HEK293 (cell line): ENCODE measurements at regions not wholly inside any gene's neighbourhood (a gene's known extent, or its start where the extent isn't known, plus 50 kb on each side); places are given as distances from the start of the nearest gene placed in this dataset.

ENCODE experiments used
- CTCF ChIA-PET: fragments of 350-600 bp; formaldehyde crosslinking; extraction: SDS; loops from one replicate; lab custom pipeline; 2021; ENCODE audit warnings: antibody characterized with exemption; lab: Yijun Ruan, JAX
- POLR2A ChIA-PET: fragments of 300-600 bp; formaldehyde crosslinking; extraction: SDS; loops from one replicate; lab custom pipeline; 2020; ENCODE audit warnings: antibody characterized with exemption, inconsistent platforms; lab: Yijun Ruan, JAX
- H3K27ac ChIP-seq: fragments of 200-500 bp; sonication (Bioruptor generic); 2 replicates; pipeline ENCODE4 v1.5.1; 2014; ENCODE audit warnings: low read depth, low read length, control low read depth, inconsistent platforms; ENCODE audit errors: extremely low read depth
- H3K36me3 ChIP-seq, 2 experiments: fragments of 200-500 bp in 1 of 2; sonication (Bioruptor generic) in 1 of 2; 1 replicate in 1 of 2; 2 replicates in 1 of 2; pipeline ENCODE4 v1.5.1; 2014 to 2017; ENCODE audit warnings: inconsistent platforms in 2 of 2, low read length in 2 of 2; ENCODE audit not compliant: control insufficient read depth in 2 of 2, insufficient read depth in 1 of 2
- H3K4me1 ChIP-seq: fragments of 200-500 bp; sonication (Bioruptor generic); 2 replicates; pipeline ENCODE4 v1.5.1; 2014; ENCODE audit warnings: mild to moderate bottlenecking, low read length, inconsistent platforms; ENCODE audit not compliant: control insufficient read depth, insufficient read depth
- H3K4me3 ChIP-seq: 2 replicates; pipeline ENCODE4 v1.5.1; 2011; ENCODE audit warnings: low read depth, mild to moderate bottlenecking, control low read depth, low read length, moderate library complexity
- H3K9me3 ChIP-seq: fragments of 200-500 bp; sonication (Bioruptor generic); 2 replicates; pipeline ENCODE4 v1.5.1; 2014; ENCODE audit warnings: low read depth, low read length, inconsistent platforms; ENCODE audit not compliant: control insufficient read depth, insufficient read depth
- HOXA7 ChIP-seq: sonication (generic); formaldehyde crosslinking; IDR thresholded peaks from 2 replicates; pipeline ENCODE4 v1.8.1; 2022; ENCODE audit warnings: missing genetic modification reagents, borderline replicate concordance
- OVOL3 ChIP-seq: fragments of 450-650 bp; formaldehyde crosslinking; IDR thresholded peaks from 2 replicates; pipeline ENCODE4 v1.5.1; 2016; ENCODE audit warnings: missing biosample characterization, missing genetic modification characterization
- SP3 ChIP-seq: fragments of 450-650 bp; formaldehyde crosslinking; IDR thresholded peaks from 2 replicates; pipeline ENCODE4 v1.5.1; 2016; ENCODE audit warnings: missing biosample characterization, missing genetic modification characterization
- ZEB2 ChIP-seq: fragments of 450-650 bp; formaldehyde crosslinking; IDR thresholded peaks from 2 replicates; pipeline ENCODE4 v1.5.1; 2016; ENCODE audit warnings: missing biosample characterization, missing genetic modification characterization
- ZFHX2 ChIP-seq: fragments of 450-650 bp; formaldehyde crosslinking; conservative IDR thresholded peaks from 2 replicates; pipeline ENCODE4 v1.5.1; 2016; ENCODE audit warnings: missing biosample characterization, missing genetic modification characterization
- ZIC2 ChIP-seq: fragments of 450-650 bp; formaldehyde crosslinking; IDR thresholded peaks from 2 replicates; pipeline ENCODE4 v1.5.1; 2016; ENCODE audit warnings: missing biosample characterization, missing genetic modification characterization
- ZNF140 ChIP-seq: fragments of 450-650 bp; formaldehyde crosslinking; IDR thresholded peaks from 2 replicates; pipeline ENCODE4 v1.5.1; 2016; ENCODE audit warnings: missing biosample characterization, missing genetic modification characterization
- ZNF169 ChIP-seq: fragments of 450-650 bp; formaldehyde crosslinking; IDR thresholded peaks from 2 replicates; pipeline ENCODE4 v1.5.1; 2016; ENCODE audit warnings: missing biosample characterization, missing genetic modification characterization
- ZNF24 ChIP-seq: fragments of 450-650 bp; formaldehyde crosslinking; IDR thresholded peaks from 2 replicates; pipeline ENCODE4 v1.5.1; 2016; ENCODE audit warnings: missing biosample characterization, missing genetic modification characterization
- ZNF292 ChIP-seq: fragments of 450-650 bp; formaldehyde crosslinking; IDR thresholded peaks from 2 replicates; pipeline ENCODE4 v1.5.1; 2016; ENCODE audit warnings: low read depth, missing biosample characterization, missing genetic modification characterization, borderline replicate concordance
- ZNF37A ChIP-seq: fragments of 450-650 bp; IDR thresholded peaks from 2 replicates; pipeline ENCODE4 v1.5.1; 2018; ENCODE audit warnings: missing biosample characterization, missing genetic modification characterization
- ZNF416 ChIP-seq: fragments of 450-650 bp; formaldehyde crosslinking; IDR thresholded peaks from 2 replicates; pipeline ENCODE4 v1.5.1; 2016; ENCODE audit warnings: missing biosample characterization, missing genetic modification characterization
- ZNF423 ChIP-seq: fragments of 450-650 bp; formaldehyde crosslinking; IDR thresholded peaks from 2 replicates; pipeline ENCODE4 v1.5.1; 2016; ENCODE audit warnings: missing biosample characterization, missing genetic modification characterization
- ZNF624 ChIP-seq: fragments of 450-650 bp; formaldehyde crosslinking; IDR thresholded peaks from 2 replicates; pipeline ENCODE4 v1.5.1; 2017; ENCODE audit warnings: missing biosample characterization, missing genetic modification characterization
- ZNF670 ChIP-seq: fragments of 450-650 bp; formaldehyde crosslinking; IDR thresholded peaks from 2 replicates; pipeline ENCODE4 v1.5.1; 2016; ENCODE audit warnings: missing biosample characterization, missing genetic modification characterization, low read depth
- ZNF768 ChIP-seq: fragments of 450-650 bp; formaldehyde crosslinking; IDR thresholded peaks from 2 replicates; pipeline ENCODE4 v1.5.1; 2018; ENCODE audit warnings: missing biosample characterization, mild to moderate bottlenecking, missing genetic modification characterization
- TF ChIP-seq, protein P1 (sequence below): fragments of 450-650 bp; formaldehyde crosslinking; conservative IDR thresholded peaks from 2 replicates; pipeline ENCODE4 v1.5.1; 2016; ENCODE audit warnings: low read depth, missing biosample characterization, missing genetic modification characterization
- TF ChIP-seq, protein P2 (sequence below): fragments of 450-650 bp; formaldehyde crosslinking; IDR thresholded peaks from 2 replicates; pipeline ENCODE4 v1.5.1; 2016; ENCODE audit warnings: missing biosample characterization, missing genetic modification characterization
- TF ChIP-seq, protein P3 (sequence below): fragments of 450-650 bp; formaldehyde crosslinking; optimal IDR thresholded peaks from 2 replicates; pipeline ENCODE3; 2016; ENCODE audit warnings: missing biosample characterization, mild to moderate bottlenecking, missing genetic modification characterization
- TF ChIP-seq, protein P4 (sequence below): fragments of 450-650 bp; formaldehyde crosslinking; IDR thresholded peaks from 2 replicates; pipeline ENCODE4 v1.5.1; 2016; ENCODE audit warnings: missing biosample characterization, missing genetic modification characterization
- TF ChIP-seq, protein P5 (sequence below): fragments of 450-650 bp; formaldehyde crosslinking; IDR thresholded peaks from 2 replicates; pipeline ENCODE4 v1.5.1; 2016; ENCODE audit warnings: missing biosample characterization, missing genetic modification characterization

DNA sequence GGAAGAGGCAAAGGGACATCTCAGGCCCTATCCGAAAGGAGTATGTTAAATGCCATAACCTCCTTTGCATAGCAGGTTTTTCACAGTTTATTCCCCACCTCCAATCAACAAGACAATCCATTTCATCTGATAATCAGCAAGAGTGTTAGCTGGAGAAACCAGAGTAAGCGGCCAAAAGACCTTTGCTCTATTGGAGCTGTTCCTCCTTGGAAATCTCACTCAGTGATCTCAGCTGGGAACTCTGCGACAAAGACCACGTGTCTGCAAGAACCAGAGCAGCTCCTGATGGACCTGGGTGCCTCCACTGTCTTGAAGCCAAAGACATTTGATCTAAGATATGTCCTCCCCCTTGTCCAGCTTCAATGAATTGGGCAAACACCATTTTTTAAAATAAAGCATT lies 241.0 kb downstream of the SEC61B start (continued):
- TF ChIP-seq, protein P1, sequence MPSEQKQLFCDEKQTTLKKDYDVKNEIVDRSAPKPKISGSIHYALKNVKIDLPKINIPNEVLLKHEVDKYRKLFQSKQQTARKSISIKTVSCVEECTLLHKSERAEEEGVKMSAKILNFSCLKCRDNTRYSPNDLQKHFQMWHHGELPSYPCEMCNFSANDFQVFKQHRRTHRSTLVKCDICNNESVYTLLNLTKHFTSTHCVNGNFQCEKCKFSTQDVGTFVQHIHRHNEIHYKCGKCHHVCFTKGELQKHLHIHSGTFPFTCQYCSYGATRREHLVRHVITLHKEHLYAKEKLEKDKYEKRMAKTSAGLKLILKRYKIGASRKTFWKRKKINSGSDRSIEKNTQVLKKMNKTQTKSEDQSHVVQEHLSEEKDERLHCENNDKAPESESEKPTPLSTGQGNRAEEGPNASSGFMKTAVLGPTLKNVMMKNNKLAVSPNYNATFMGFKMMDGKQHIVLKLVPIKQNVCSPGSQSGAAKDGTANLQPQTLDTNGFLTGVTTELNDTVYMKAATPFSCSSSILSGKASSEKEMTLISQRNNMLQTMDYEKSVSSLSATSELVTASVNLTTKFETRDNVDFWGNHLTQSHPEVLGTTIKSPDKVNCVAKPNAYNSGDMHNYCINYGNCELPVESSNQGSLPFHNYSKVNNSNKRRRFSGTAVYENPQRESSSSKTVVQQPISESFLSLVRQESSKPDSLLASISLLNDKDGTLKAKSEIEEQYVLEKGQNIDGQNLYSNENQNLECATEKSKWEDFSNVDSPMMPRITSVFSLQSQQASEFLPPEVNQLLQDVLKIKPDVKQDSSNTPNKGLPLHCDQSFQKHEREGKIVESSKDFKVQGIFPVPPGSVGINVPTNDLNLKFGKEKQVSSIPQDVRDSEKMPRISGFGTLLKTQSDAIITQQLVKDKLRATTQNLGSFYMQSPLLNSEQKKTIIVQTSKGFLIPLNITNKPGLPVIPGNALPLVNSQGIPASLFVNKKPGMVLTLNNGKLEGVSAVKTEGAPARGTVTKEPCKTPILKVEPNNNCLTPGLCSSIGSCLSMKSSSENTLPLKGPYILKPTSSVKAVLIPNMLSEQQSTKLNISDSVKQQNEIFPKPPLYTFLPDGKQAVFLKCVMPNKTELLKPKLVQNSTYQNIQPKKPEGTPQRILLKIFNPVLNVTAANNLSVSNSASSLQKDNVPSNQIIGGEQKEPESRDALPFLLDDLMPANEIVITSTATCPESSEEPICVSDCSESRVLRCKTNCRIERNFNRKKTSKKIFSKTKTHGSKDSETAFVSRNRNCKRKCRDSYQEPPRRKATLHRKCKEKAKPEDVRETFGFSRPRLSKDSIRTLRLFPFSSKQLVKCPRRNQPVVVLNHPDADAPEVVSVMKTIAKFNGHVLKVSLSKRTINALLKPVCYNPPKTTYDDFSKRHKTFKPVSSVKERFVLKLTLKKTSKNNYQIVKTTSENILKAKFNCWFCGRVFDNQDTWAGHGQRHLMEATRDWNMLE (tag by site-specific recombination), result no peak
- TF ChIP-seq OVOL3 (tag by site-specific recombination) (no peak), ZNF24 (no peak), ZNF768 (tag by site-specific recombination) (no peak), ZNF140 (tag by site-specific recombination) (no peak), ZIC2 (tag by site-specific recombination) (no peak), SP3 (tag by site-specific recombination) (no peak)
- TF ChIP-seq, protein P2, sequence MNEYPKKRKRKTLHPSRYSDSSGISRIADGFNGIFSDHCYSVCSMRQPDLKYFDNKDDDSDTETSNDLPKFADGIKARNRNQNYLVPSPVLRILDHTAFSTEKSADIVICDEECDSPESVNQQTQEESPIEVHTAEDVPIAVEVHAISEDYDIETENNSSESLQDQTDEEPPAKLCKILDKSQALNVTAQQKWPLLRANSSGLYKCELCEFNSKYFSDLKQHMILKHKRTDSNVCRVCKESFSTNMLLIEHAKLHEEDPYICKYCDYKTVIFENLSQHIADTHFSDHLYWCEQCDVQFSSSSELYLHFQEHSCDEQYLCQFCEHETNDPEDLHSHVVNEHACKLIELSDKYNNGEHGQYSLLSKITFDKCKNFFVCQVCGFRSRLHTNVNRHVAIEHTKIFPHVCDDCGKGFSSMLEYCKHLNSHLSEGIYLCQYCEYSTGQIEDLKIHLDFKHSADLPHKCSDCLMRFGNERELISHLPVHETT (tag by site-specific recombination), result no peak

DNA sequence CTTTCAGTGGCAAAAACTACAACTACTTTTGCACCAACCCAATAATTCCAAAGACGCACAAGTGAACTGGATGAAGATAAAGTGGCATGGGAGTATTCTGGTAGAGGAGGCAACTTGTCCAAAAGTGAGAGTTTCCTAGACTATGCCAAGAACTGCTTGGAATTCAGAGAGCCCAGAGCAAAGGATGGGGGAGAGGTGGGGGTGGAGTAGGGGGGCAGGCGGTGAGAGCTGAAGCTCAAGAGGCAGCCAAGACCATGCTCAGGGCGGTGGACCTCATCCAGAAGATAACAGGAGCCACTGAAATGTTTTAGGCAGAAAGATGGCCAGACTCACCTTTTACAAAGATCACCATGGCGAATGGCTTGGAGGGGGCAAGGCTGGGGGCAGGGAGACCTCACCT lies 242.5 kb downstream of the SEC61B start:
- TF ChIP-seq HOXA7 (CRISPR knock-in tag) (no peak), ZNF292 (tag by site-specific recombination) (no peak), ZEB2 (no peak)
- TF ChIP-seq, protein P3, sequence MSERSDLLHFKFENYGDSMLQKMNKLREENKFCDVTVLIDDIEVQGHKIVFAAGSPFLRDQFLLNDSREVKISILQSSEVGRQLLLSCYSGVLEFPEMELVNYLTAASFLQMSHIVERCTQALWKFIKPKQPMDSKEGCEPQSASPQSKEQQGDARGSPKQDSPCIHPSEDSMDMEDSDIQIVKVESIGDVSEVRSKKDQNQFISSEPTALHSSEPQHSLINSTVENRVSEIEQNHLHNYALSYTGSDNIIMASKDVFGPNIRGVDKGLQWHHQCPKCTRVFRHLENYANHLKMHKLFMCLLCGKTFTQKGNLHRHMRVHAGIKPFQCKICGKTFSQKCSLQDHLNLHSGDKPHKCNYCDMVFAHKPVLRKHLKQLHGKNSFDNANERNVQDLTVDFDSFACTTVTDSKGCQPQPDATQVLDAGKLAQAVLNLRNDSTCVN, result no peak
- TF ChIP-seq, all 188 proteins: peak for 0
- Histone ChIP-seq H3K4me1 (no peaks in the 10 kb centered on the region), H3K9me3 (no peaks in the 10 kb centered on the region), H3K27ac (no peak overlapping the region), H3K36me3 (no peaks in the 10 kb centered on the region), H3K4me3 (no peak overlapping the region)
- ChIA-PET POLR2A (no interaction called here), CTCF (no interaction called here)

DNA sequence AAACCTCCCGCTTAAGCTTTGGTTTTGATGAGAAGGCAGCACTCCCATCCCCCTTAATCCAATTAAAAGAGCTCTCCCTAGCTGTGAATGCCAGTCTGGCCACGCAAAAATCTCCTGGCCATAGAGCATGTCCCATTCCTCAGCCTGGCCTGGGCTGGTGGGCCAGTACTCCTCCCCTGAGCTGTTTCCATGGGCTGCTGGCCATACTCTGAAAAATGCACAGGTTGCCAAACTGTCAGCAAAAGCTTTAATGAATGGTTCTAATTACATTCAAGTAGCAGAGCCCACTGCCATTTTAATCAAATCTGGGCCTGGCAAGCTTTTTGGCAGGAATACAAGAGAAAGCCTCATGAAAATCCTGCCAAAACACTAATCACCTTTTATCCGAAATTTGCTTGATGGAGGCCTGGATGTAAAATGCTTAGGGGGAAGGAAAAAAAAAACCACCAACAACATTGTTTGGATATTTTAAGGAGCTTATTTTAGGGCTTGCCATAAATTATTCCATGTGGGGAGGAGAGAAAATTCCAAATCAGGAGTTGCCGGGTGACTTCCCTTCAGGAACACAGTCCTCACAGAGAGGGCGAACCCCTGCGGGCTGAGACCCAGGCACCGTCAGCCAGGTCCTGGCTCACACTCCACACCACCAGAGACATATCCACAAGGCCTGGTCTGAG lies 243.3 kb downstream of the SEC61B start:
- H3K36me3 ChIP-seq, result no peaks in the 10 kb centered on the region
- H3K4me1 ChIP-seq, result no peaks in the 10 kb centered on the region
- no peak overlapping the region for H3K27ac ChIP-seq
- no peak overlapping the region for H3K4me3 ChIP-seq
- TF ChIP-seq ZFHX2 (tag by site-specific recombination) (no peak), ZNF169 (no peak), ZIC2 (tag by site-specific recombination) (no peak), ZNF37A (tag by site-specific recombination) (no peak), ZNF670 (tag by site-specific recombination) (no peak), ZNF624 (tag by site-specific recombination) (no peak), ZNF416 (tag by site-specific recombination) (no peak), ZNF423 (no peak)
- TF ChIP-seq, protein P4, sequence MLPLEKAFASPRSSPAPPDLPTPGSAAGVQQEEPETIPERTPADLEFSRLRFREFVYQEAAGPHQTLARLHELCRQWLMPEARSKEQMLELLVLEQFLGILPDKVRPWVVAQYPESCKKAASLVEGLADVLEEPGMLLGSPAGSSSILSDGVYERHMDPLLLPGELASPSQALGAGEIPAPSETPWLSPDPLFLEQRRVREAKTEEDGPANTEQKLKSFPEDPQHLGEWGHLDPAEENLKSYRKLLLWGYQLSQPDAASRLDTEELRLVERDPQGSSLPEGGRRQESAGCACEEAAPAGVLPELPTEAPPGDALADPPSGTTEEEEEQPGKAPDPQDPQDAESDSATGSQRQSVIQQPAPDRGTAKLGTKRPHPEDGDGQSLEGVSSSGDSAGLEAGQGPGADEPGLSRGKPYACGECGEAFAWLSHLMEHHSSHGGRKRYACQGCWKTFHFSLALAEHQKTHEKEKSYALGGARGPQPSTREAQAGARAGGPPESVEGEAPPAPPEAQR, result no peak
- TF ChIP-seq, protein P5, sequence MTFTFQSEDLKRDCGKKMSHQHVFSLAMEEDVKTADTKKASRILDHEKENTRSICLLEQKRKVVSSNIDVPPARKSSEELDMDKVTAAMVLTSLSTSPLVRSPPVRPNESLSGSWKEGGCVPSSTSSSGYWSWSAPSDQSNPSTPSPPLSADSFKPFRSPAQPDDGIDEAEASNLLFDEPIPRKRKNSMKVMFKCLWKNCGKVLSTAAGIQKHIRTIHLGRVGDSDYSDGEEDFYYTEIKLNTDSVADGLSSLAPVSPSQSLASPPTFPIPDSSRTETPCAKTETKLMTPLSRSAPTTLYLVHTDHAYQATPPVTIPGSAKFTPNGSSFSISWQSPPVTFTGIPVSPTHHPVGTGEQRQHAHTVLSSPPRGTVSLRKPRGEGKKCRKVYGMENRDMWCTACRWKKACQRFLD, result no peak
- no peaks in the 10 kb centered on the region for H3K9me3 ChIP-seq
- CTCF ChIA-PET, result no interaction called here
- POLR2A ChIA-PET, result no interaction called here
